H1 (cell line): ENCODE measurements at regions not wholly inside any gene's neighbourhood (a gene's known extent, or its start where the extent isn't known, plus 50 kb on each side); places are given as distances from the start of the nearest gene placed in this dataset.
A peak's percentile ranks its signal among the peaks of the same experiment; 100 is the strongest.
"Not testable (repeated sequence)": the region's sequence is repeated elsewhere in the genome, so short reads cannot be mapped to it uniquely, and the experiment has no call there.

Source experiments
- CTCF ChIA-PET: fragments of 300-600 bp; sonication (Branson Sonifier 250); formaldehyde crosslinking; loops from one replicate; lab custom pipeline; 2021; ENCODE audit not compliant: partially characterized antibody; lab: Charles Lee
- POLR2A ChIA-PET: fragments of 300-600 bp; sonication (Branson Sonifier 250); formaldehyde crosslinking; loops from one replicate; lab custom pipeline; 2021; ENCODE audit warnings: inconsistent platforms; ENCODE audit not compliant: partially characterized antibody; lab: Charles Lee
- DNase-seq, 2 experiments: peaks; one replicate each; pipeline versions ENCODE4 v3.0.0 to v3.0.0-alpha.2; 2010 to 2022; ENCODE audit warnings: low spot score in 2 of 2, low read depth in 1 of 2, mixed read lengths in 1 of 2
- FAIRE-seq: peaks from 2 replicates; lab custom pipeline; 2011; peaks lifted over from hg19 to GRCh38; lab: Jason Lieb, UNC
- H2AFZ ChIP-seq: 2 replicates; pipeline ENCODE4 v1.8.1; 2012; ENCODE audit warnings: low read length, inconsistent platforms
- H2AK5ac ChIP-seq: 2 replicates; pipeline ENCODE4 v1.6.1; 2013; ENCODE audit warnings: low read depth, low read length
- H2BK120ac ChIP-seq: replicated peaks from 2 replicates; pipeline ENCODE3; 2013; ENCODE audit warnings: low read depth, low read length, inconsistent platforms
- H2BK12ac ChIP-seq: 2 replicates; pipeline ENCODE4 v1.6.1; 2013; ENCODE audit warnings: low read depth, low read length
- H2BK15ac ChIP-seq: 2 replicates; pipeline ENCODE4 v1.6.1; 2013; ENCODE audit warnings: low read length
- H2BK20ac ChIP-seq: 2 replicates; pipeline ENCODE4 v1.6.1; 2013; ENCODE audit warnings: low read length
- H2BK5ac ChIP-seq: 2 replicates; pipeline ENCODE4 v1.6.1; 2013; ENCODE audit warnings: low read depth, low read length
- H3K14ac ChIP-seq: 2 replicates; pipeline ENCODE4 v1.6.1; 2013; ENCODE audit warnings: inconsistent platforms; ENCODE audit not compliant: insufficient read length
- H3K18ac ChIP-seq: 2 replicates; pipeline ENCODE4 v1.6.1; 2013; ENCODE audit warnings: low read length; ENCODE audit errors: extremely low read depth
- H3K23ac ChIP-seq: 2 replicates; pipeline ENCODE4 v1.6.1; 2013; ENCODE audit warnings: inconsistent platforms; ENCODE audit not compliant: insufficient read length
- H3K23me2 ChIP-seq: 2 replicates; pipeline ENCODE4 v1.6.1; 2013; ENCODE audit warnings: low read depth, low read length
- H3K27ac ChIP-seq: 2 replicates; pipeline ENCODE4 v1.6.1; 2011; ENCODE audit warnings: low read depth, low read length, inconsistent platforms
- H3K27me3 ChIP-seq, 4 experiments: replicated peaks in 1 of 4; 1 replicate in 1 of 4; 2 replicates in 3 of 4; pipeline versions ENCODE4 v1.6.1 to v1.8.1; 2011 to 2013; ENCODE audit warnings: low read length in 3 of 4, mild to moderate bottlenecking in 3 of 4, inconsistent platforms in 2 of 4, mixed read lengths in 2 of 4, moderate library complexity in 1 of 4; ENCODE audit not compliant: control insufficient read depth in 3 of 4, insufficient read depth in 3 of 4; ENCODE audit errors: extremely low read depth in 1 of 4
- H3K36me3 ChIP-seq, 4 experiments: 2 replicates each; pipeline versions ENCODE4 v1.6.1 to v1.8.1; 2011 to 2013; ENCODE audit warnings: mild to moderate bottlenecking in 4 of 4, low read length in 3 of 4, moderate library complexity in 2 of 4, control low read depth in 1 of 4, inconsistent platforms in 1 of 4; ENCODE audit not compliant: insufficient read depth in 4 of 4, control insufficient read depth in 2 of 4
- H3K4ac ChIP-seq: replicated peaks from 2 replicates; pipeline ENCODE3; 2013; ENCODE audit warnings: low read length, low read depth, mixed read lengths, inconsistent platforms; ENCODE audit not compliant: insufficient read length
- H3K4me1 ChIP-seq, 4 experiments: replicated peaks in 1 of 4; 1 replicate in 1 of 4; 2 replicates in 3 of 4; pipeline versions ENCODE4 v1.6.1 to v1.8.1; 2011 to 2013; ENCODE audit warnings: low read length in 3 of 4, inconsistent platforms in 2 of 4, mixed read lengths in 1 of 4; ENCODE audit not compliant: insufficient read depth in 4 of 4, control insufficient read depth in 3 of 4
- H3K4me2 ChIP-seq, 2 experiments: 2 replicates each; pipeline versions ENCODE4 v1.6.1 to v1.8.1; 2011 to 2013; ENCODE audit warnings: low read depth in 2 of 2, low read length in 2 of 2, control low read depth in 1 of 2, inconsistent platforms in 1 of 2, mild to moderate bottlenecking in 1 of 2; ENCODE audit not compliant: insufficient read depth in 1 of 2
- H3K4me3 ChIP-seq, 4 experiments: fragments of 200-600, 300-600 bp in 1 of 4; sonication (generic), shearing (Covaris generic), sonication (Bioruptor Twin) in 1 of 4; 2 replicates each; pipeline versions ENCODE4 v1.5.1 to v1.8.1; 2011 to 2016; ENCODE audit warnings: low read length in 4 of 4, low read depth in 3 of 4, control low read depth in 2 of 4, inconsistent platforms in 2 of 4, mild to moderate bottlenecking in 2 of 4, mixed read lengths in 1 of 4, moderate library complexity in 1 of 4; ENCODE audit not compliant: insufficient read depth in 2 of 4; ENCODE audit errors: extremely low read depth in 1 of 4
- H3K56ac ChIP-seq: replicated peaks from 2 replicates; pipeline ENCODE3; 2013; ENCODE audit warnings: low read depth, mild to moderate bottlenecking, mixed read lengths, low read length, inconsistent platforms; ENCODE audit not compliant: insufficient read length
- H3K79me1 ChIP-seq: 2 replicates; pipeline ENCODE4 v1.6.1; 2013; ENCODE audit warnings: low read depth, low read length, control low read depth
- H3K79me2 ChIP-seq, 2 experiments: 2 replicates each; pipeline versions ENCODE4 v1.6.1 to v1.8.1; 2012 to 2013; ENCODE audit warnings: low read length in 2 of 2, mild to moderate bottlenecking in 2 of 2, inconsistent platforms in 1 of 2; ENCODE audit not compliant: insufficient read depth in 2 of 2, control insufficient read depth in 1 of 2
- H3K9ac ChIP-seq, 4 experiments: replicated peaks in 1 of 4; 1 replicate in 1 of 4; 2 replicates in 3 of 4; pipeline versions ENCODE4 v1.6.1 to v1.8.1; 2011 to 2013; ENCODE audit warnings: low read depth in 3 of 4, low read length in 3 of 4, control low read depth in 2 of 4, mild to moderate bottlenecking in 2 of 4, moderate library complexity in 2 of 4, inconsistent platforms in 1 of 4; ENCODE audit errors: extremely low read depth in 1 of 4
- H3K9me3 ChIP-seq, 2 experiments: 2 replicates each; pipeline versions ENCODE4 v1.6.1 to v1.8.1; 2012 to 2013; ENCODE audit warnings: mild to moderate bottlenecking in 2 of 2, moderate library complexity in 2 of 2, control low read depth in 1 of 2, inconsistent platforms in 1 of 2, low read depth in 1 of 2, low read length in 1 of 2, mixed read lengths in 1 of 2; ENCODE audit not compliant: insufficient read depth in 2 of 2
- H4K20me1 ChIP-seq, 2 experiments: replicated peaks in 1 of 2; 2 replicates each; pipeline versions ENCODE3 to v1.8.1; 2011 to 2013; ENCODE audit warnings: inconsistent platforms in 2 of 2, low read length in 2 of 2, mild to moderate bottlenecking in 1 of 2; ENCODE audit not compliant: insufficient read depth in 2 of 2, control insufficient read depth in 1 of 2
- H4K5ac ChIP-seq: 2 replicates; pipeline ENCODE4 v1.6.1; 2013; ENCODE audit warnings: low read length, low read depth, mixed read lengths, inconsistent platforms; ENCODE audit not compliant: insufficient read length
- H4K8ac ChIP-seq: 2 replicates; pipeline ENCODE4 v1.8.0; 2013; ENCODE audit warnings: mild to moderate bottlenecking, moderate library complexity, low read length, inconsistent platforms; ENCODE audit not compliant: insufficient read depth; ENCODE audit errors: extremely low read depth
- H4K91ac ChIP-seq: replicated peaks from 2 replicates; pipeline ENCODE3; 2013; ENCODE audit warnings: low read length, mixed read lengths, inconsistent platforms; ENCODE audit not compliant: insufficient read length
- WGBS, 2 experiments: shearing (Covaris generic) in 1 of 2; methylation state at CpG; one replicate each; pipeline versions ENCODE4 v1.1.6 to v1.1.7; 2013 to 2015; ENCODE audit warnings: low lambda C conversion rate in 2 of 2, mixed read lengths in 2 of 2, inconsistent platforms in 1 of 2, low coverage in 1 of 2, missing lambda C conversion rate in 1 of 2; ENCODE audit not compliant: insufficient replicate concordance in 2 of 2, insufficient coverage in 1 of 2, insufficient read length in 1 of 2; ENCODE audit errors: extremely low coverage in 1 of 2, missing lambda C conversion rate in 1 of 2; 5-methylcytosine and 5-hydroxymethylcytosine counted together

- H3K79me1 ChIP-seq, H3K4me3 ChIP-seq, H2BK12ac ChIP-seq, H2AK5ac ChIP-seq, H4K5ac ChIP-seq, H2BK120ac ChIP-seq, H3K18ac ChIP-seq, H3K27me3 ChIP-seq, H2BK5ac ChIP-seq, H3K4me2 ChIP-seq, H2BK20ac ChIP-seq, H3K23ac ChIP-seq, H3K9me3 ChIP-seq, H3K4me1 ChIP-seq, H3K36me3 ChIP-seq, H2BK15ac ChIP-seq, H4K20me1 ChIP-seq, FAIRE-seq, H3K56ac ChIP-seq, H3K14ac ChIP-seq, H3K4ac ChIP-seq, H3K79me2 ChIP-seq, H4K91ac ChIP-seq, H4K8ac ChIP-seq, H3K27ac ChIP-seq, H3K9ac ChIP-seq, H3K23me2 ChIP-seq: not testable (repeated sequence)
- ChIA-PET POLR2A (interaction anchor here (0.7 kb wide), 1 partner anchor 13 kb away, joined by 3 read pairs; no protein-coding TSS in a partner anchor), CTCF (interaction anchor here (1.2 kb wide), 1 partner anchor 76 kb away, joined by 7 read pairs; the partner anchor contains the start of gene FAM50B)
- 88% methylated on average over 23 of the region's 23 CpGs; no CpG with 5 or more reads in 1 of the 2 experiments for WGBS, 2 experiments
- DNase-seq = peak in 1 of 2 experiments; percentile 41
- H2AFZ ChIP-seq = 0 out of 2 replicates have a peak overlapping the region, but pooled peaks have one; percentile 1
Observed at GRCh38 chr6:3925223-3926149, 76.3 kb downstream of the FAM50B start.
